SU-DHL-6 (cell line): ENCODE measurements at regions not wholly inside any gene's neighbourhood (a gene's known extent, or its start where the extent isn't known, plus 50 kb on each side); places are given as distances from the start of the nearest gene placed in this dataset.

Experiments used
- EZH2phosphoT487 ChIP-seq: fragments of 200-600 bp; sonication (generic), shearing (Covaris generic); conservative IDR thresholded peaks from 2 replicates; pipeline ENCODE4 v1.6.1; 2018; ENCODE audit warnings: mild to moderate bottlenecking, antibody characterized with exemption, low read length, moderate library complexity, mixed read lengths
- TF ChIP-seq, protein P1 (sequence below): fragments of 200-600 bp; sonication (generic); IDR thresholded peaks from one replicate; pipeline ENCODE4 v1.5.1; 2017; ENCODE audit warnings: antibody characterized with exemption, mild to moderate bottlenecking, low read length, moderate library complexity; ENCODE audit not compliant: insufficient read depth, poor library complexity, severe bottlenecking

DNA sequence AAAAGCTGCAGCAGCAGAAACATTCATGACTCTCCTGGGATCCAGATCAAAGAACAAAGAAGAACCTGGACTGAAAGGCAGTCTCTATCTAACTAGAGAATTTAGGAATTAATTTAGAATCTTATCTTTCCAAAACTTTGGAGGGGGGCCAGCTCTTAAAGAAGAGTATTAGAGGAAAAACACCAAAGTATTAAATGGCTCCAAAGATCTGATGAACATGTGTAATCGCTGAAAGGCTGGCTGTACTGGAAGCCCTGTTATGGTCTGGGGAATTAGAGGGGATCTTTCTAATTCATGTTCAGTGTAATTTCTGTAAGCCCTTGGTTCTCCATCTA, 316.8 kb downstream of the CWC27 start:
- TF ChIP-seq, protein P1, sequence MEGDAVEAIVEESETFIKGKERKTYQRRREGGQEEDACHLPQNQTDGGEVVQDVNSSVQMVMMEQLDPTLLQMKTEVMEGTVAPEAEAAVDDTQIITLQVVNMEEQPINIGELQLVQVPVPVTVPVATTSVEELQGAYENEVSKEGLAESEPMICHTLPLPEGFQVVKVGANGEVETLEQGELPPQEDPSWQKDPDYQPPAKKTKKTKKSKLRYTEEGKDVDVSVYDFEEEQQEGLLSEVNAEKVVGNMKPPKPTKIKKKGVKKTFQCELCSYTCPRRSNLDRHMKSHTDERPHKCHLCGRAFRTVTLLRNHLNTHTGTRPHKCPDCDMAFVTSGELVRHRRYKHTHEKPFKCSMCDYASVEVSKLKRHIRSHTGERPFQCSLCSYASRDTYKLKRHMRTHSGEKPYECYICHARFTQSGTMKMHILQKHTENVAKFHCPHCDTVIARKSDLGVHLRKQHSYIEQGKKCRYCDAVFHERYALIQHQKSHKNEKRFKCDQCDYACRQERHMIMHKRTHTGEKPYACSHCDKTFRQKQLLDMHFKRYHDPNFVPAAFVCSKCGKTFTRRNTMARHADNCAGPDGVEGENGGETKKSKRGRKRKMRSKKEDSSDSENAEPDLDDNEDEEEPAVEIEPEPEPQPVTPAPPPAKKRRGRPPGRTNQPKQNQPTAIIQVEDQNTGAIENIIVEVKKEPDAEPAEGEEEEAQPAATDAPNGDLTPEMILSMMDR = no peak
- no peak for TF ChIP-seq EZH2phosphoT487
